Suppressor macrophage treated with lipopolysaccharide for 1 hour (primary cell): ENCODE measurements at regions not wholly inside any gene's neighbourhood (a gene's known extent, or its start where the extent isn't known, plus 50 kb on each side); places are given as distances from the start of the nearest gene placed in this dataset.

Source experiments
- DNase-seq, 3 donors: peaks; one replicate each; pipeline ENCODE4 v3.0.0-alpha.2; 2020 to 2022

GRCh38 chr5:73307645-73308355 is 134.8 kb downstream of the TMEM174 start:
- no peak for DNase-seq

- DNase-seq = no peak
These were observed 133.8 kb downstream of the TMEM174 start for GRCh38 chr5:73306741-73307275.

- DNase-seq = no peak
These were observed 133.2 kb downstream of the TMEM174 start for GRCh38 chr5:73306078-73306719.

DNA sequence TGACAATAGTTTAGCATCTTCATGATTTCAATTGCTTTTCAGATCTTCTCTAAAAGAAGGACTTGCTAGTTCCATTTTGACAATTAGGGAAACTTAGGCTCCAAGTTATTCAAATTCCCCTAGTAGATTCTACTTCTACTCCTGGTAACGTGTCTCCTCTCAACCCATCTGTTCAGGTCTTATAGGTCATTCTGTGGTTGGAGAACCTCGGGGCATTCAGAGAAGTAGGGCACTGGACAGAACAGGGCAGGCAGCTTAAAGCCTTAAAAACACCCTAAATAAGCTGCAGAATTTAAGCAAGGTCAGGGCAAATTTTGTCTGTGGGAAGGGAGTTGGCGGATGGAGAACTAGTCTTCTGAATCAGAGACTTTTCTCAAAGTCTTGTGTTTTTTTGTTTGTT is 132.4 kb downstream of the TMEM174 start:
- no peak for DNase-seq

GRCh38 chr5:73304381-73304780 is 131.4 kb downstream of the TMEM174 start:
- no peak for DNase-seq

- DNase-seq = no peak
These were observed 130.4 kb downstream of the TMEM174 start for GRCh38 chr5:73303148-73304079.

- peak in 2 of 3 donors; percentile 13 to 28 for DNase-seq
These were observed 129.8 kb downstream of the TMEM174 start for GRCh38 chr5:73302797-73303147.

GRCh38 chr5:73301208-73301901 is 128.4 kb downstream of the TMEM174 start:
- DNase-seq = no peak

DNA sequence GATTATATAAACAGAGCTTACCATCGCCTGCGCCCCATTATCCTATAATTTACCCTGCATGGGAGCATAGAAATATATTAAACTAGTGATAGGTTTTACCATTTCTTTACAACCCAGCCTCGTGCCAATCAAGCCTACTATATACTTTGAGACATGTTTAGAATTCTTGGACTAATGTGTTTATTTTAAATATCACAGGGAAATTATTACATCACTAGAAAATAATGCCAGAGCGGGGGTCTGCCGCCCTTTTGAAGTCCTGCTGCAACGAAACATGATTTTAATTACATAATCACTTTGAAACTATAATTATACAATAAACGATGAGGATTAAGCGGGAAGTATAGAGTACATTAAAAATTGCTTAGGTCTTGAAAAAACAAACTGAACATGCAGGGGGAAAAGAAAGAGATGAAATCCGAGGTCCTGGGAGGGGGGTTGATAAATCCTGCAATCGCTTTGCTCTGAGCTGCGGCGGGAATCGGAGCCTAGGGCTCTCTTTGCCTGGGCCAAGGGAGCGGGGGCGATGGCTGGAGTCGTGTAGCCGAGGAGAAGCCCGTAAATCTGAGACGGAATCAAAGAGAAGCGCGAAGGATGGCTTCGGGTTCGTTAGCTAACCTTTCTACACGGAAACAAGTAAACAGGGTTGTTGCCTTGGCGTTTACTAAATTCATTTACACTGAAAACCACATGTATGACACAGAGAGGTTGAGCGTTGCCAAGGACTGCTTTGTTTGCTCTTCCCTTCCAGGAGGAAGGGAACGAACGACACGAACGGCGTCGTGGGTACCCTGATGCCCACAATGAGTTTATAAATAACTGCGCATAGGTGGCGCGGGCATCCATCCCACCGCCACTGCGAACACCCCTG is 127.6 kb downstream of the TMEM174 start:
- no peak for DNase-seq

- peak in 1 of 3 donors; percentile 15 for DNase-seq
These were observed 126.8 kb downstream of the TMEM174 start for GRCh38 chr5:73299665-73300336.

DNA sequence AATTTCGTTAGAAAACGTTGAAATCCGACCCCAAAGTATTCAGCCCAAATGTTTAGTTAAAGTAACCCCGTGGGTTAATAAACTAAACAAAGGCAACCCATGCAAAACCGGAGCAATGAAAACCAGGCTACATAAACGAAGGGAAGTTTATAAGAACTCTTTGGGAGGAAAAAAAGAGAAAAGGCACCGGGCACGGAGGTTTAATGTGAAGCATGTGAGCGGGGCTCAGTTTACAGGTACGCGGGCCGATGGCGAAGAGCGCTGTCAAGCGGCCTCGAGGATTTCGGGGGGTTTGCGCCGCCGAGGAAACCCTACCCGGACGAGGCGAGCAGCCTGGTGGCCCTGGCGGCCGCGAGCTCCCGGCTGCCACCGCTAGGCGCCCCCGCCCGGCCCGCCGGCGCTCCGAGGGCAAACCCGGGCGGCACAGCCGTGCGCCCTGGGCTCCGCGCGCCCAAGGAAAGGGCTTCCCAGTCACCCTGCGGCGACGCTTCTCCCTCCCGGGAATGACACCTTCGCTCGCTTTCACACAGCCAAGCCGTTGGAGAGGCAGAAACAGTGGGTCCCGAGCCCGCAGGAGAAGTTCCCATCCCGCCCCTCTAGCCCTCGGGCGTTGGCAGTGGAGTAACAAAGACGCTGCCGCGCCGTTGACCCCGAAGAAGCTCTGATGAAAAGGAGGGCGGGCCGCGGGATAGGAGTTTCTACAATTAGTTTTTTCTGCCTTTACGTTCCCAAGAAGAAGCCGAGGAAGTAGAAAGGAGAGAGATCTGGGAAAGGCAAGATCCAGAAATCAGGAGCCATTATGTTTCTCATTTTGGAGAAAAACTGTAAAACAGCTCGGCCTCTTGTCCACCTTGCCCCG is 126.0 kb downstream of the TMEM174 start:
- peak; percentile 22 to 69 (median 27) for DNase-seq

DNA sequence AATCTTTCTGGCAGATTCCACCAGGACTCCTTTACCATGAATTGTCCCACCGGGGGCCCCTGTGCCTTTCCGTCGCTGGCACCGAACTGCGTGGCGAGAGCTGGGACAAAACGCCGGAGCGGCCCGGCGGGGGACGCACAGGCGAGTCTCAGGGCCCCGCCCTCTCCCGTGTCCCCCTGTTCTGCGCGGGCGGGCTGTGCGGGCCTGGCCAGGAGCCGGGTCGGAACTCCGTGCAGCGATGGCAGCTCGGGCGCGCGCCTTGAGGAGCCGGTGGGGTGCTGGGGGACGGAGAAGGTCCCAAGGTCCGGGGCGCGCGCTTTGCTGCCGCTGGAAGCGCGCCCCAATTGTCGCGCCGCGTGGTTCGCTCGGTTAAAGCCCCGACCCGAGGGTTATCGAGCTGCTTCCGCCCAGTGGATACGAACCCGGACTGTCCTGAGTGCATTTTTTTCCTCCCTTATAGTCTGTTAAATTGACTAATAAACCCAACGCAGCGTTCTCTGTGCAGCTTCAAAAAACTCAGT is 125.3 kb downstream of the TMEM174 start:
- no peak for DNase-seq

- no peak for DNase-seq
These were observed 124.4 kb downstream of the TMEM174 start for GRCh38 chr5:73297430-73297829.

GRCh38 chr5:73296772-73297171 is 123.8 kb downstream of the TMEM174 start:
- DNase-seq = no peak

GRCh38 chr5:73295921-73296320 is 122.9 kb downstream of the TMEM174 start:
- DNase-seq = no peak

DNA sequence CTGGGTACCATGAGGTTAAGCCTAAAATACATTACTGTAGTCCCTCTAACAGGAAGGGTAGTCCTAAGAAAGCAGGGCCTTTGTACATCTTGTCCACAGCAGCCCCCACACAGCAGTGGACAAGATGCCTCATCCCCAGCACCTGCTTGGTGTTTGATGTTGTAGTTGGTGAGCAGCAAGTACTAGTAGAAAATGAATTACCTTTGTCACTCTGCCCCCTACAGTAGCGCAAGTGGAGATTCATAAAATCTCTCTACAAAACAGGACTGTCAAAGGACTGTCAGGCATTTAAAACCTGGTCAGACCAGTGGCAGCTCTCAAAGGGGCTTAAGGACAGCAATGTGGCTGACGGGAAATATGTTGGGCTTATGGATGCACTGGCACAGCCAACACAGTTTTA is 122.5 kb downstream of the TMEM174 start:
- DNase-seq = no peak

DNA sequence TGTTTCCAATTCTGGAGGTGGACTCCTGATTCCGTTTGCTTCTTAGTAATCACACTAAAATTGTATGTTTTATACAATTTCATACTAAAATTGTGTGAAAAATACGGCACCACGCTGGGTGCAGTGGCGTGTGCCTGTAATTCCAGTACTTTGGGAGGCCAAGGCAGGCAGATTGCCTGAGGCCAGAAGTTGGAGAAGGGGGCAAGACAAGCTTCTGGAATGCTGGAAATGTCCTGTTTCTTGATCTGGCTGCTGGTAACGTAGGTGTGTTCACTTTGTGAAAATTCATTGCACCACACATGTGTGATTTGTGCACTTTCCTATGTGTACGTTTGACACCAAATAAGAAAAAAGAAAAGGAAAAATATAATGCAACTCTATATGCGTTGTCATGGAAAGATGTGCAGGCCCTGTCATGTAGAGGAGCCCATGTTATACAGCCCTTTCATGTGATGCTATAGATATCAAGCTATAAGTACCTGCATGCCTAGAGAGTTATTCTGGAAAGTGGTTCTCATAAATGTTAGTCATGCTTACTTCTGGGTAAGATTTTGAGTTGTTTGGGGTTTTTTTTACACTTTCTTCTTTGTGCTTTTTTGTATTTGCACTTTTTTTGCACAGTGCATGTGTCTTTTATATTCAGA is 119.9 kb downstream of the TMEM174 start:
- DNase-seq = no peak

GRCh38 chr5:73291873-73292272 is 118.9 kb downstream of the TMEM174 start:
- DNase-seq = no peak

DNA sequence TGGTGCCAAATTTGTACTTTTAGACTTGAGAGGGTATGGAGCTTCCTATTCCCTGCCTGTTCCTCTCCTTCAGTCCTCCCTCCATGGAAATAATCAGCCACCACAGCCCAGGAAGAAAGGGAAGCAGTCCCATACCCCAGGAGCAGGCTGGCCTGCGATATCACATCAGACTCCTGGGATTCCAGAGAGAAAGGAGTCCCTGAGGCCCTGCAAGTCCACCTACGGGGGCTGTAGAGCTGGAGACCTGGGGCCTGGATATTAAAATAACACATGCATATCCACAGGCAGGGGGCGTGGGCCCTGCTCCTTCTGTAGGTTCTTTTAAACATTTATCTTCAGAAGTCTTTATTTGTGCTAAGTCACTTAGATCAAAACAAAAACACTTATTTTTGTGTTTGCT is 117.2 kb downstream of the TMEM174 start:
- no peak for DNase-seq
